A673 (cell line): ENCODE measurements at regions not wholly inside any gene's neighbourhood (a gene's known extent, or its start where the extent isn't known, plus 50 kb on each side); places are given as distances from the start of the nearest gene placed in this dataset.

Source experiments
- EZH2 ChIP-seq: fragments of 200-600 bp; sonication (generic); IDR thresholded peaks from 2 replicates; pipeline ENCODE4 v1.6.1; 2017; ENCODE audit warnings: borderline replicate concordance, low read depth, mild to moderate bottlenecking, mixed read lengths, antibody characterized with exemption, low read length; ENCODE audit not compliant: poor library complexity, severe bottlenecking
- TF ChIP-seq, protein P1 (sequence below): fragments of 300-800, 200-600 bp; sonication (generic); conservative IDR thresholded peaks from 2 replicates; pipeline ENCODE4 v1.5.1; 2017; ENCODE audit warnings: low read depth, mild to moderate bottlenecking, antibody characterized with exemption, low read length, moderate library complexity, mixed read lengths

DNA sequence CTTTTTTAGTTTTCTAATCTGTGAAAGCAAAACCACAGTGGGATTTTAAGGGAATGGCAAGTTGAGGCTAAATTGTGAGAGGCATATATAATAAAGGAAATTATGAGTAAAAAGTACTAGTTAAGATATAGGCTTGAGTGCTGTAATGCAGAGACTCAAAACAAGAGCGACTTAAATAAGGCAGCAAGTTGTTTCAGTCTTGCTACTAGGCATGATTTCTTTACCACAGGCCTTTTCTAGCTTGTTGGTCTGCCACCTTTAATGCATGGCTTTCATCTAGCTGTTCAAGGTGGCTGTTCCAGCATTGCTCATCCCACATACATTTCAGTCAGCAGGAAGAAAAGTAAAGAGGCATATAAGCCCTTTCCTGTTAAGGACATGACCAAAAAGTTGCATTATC is 427.9 kb upstream of the ADAMTSL1 start:
- no peak for TF ChIP-seq EZH2
- TF ChIP-seq, protein P1, sequence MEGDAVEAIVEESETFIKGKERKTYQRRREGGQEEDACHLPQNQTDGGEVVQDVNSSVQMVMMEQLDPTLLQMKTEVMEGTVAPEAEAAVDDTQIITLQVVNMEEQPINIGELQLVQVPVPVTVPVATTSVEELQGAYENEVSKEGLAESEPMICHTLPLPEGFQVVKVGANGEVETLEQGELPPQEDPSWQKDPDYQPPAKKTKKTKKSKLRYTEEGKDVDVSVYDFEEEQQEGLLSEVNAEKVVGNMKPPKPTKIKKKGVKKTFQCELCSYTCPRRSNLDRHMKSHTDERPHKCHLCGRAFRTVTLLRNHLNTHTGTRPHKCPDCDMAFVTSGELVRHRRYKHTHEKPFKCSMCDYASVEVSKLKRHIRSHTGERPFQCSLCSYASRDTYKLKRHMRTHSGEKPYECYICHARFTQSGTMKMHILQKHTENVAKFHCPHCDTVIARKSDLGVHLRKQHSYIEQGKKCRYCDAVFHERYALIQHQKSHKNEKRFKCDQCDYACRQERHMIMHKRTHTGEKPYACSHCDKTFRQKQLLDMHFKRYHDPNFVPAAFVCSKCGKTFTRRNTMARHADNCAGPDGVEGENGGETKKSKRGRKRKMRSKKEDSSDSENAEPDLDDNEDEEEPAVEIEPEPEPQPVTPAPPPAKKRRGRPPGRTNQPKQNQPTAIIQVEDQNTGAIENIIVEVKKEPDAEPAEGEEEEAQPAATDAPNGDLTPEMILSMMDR = no peak
